PC-9 (cell line): ENCODE measurements at regions not wholly inside any gene's neighbourhood (a gene's known extent, or its start where the extent isn't known, plus 50 kb on each side); places are given as distances from the start of the nearest gene placed in this dataset.

ENCODE experiments used
- BruUV-seq: library from RNA; stranded (reverse); fragments of 400-500 nt; replicated peaks from 2 replicates; lab custom pipeline; 2021; lab: Mats Ljungman, UMichigan
- CTCF ChIA-PET: fragments of 300-600 bp; sonication (Branson Sonifier 250); formaldehyde crosslinking; loops from one replicate; lab custom pipeline; 2022; ENCODE audit warnings: antibody characterized with exemption; lab: Charles Lee
- POLR2A ChIA-PET: fragments of 300-600 bp; sonication (Branson Sonifier 250); formaldehyde crosslinking; loops from one replicate; lab custom pipeline; 2022; ENCODE audit warnings: antibody characterized with exemption; ENCODE audit not compliant: unreplicated experiment; lab: Charles Lee
- DNase-seq, 2 experiments: peaks; one replicate each; pipeline versions ENCODE4 v3.0.0 to v3.0.0-alpha.2; 2015 to 2022; ENCODE audit warnings: mixed read lengths in 1 of 2
- H2AFZ ChIP-seq: fragments of 200-600 bp; sonication (generic); 2 replicates; pipeline ENCODE4 v1.8.1; 2017; ENCODE audit warnings: antibody characterized with exemption
- H3F3A ChIP-seq: fragments of 200-600 bp; sonication (generic); 2 replicates; pipeline ENCODE4 v1.8.1; 2017; ENCODE audit warnings: antibody characterized with exemption, mild to moderate bottlenecking, low read depth; ENCODE audit not compliant: insufficient read depth
- H3K27ac ChIP-seq: fragments of 200-600 bp; sonication (generic); 2 replicates; pipeline ENCODE4 v1.6.1; 2016; ENCODE audit warnings: mixed run types
- H3K27me3 ChIP-seq: fragments of 200-600 bp; sonication (generic); 2 replicates; pipeline ENCODE4 v1.6.1; 2016; ENCODE audit warnings: low read depth, mixed run types; ENCODE audit not compliant: insufficient read depth
- H3K36me3 ChIP-seq: fragments of 200-600 bp; sonication (generic); 2 replicates; pipeline ENCODE4 v1.6.1; 2016; ENCODE audit warnings: low read depth, mixed run types
- H3K4me1 ChIP-seq: fragments of 200-600 bp; sonication (generic); replicated peaks from 2 replicates; pipeline ENCODE4 v1.6.1; 2016; ENCODE audit warnings: mixed run types; ENCODE audit not compliant: insufficient read depth
- H3K4me2 ChIP-seq: fragments of 200-600 bp; sonication (generic); 2 replicates; pipeline ENCODE4 v1.6.1; 2017; ENCODE audit warnings: mixed run types
- H3K4me3 ChIP-seq: fragments of 200-600 bp; sonication (generic); 2 replicates; pipeline ENCODE4 v1.6.1; 2016; ENCODE audit warnings: mixed run types
- H3K79me2 ChIP-seq: fragments of 200-600 bp; sonication (generic); 2 replicates; pipeline ENCODE4 v1.6.1; 2017; ENCODE audit warnings: low read depth, mixed run types
- H3K9me2 ChIP-seq: fragments of 200-600 bp; sonication (generic); 2 replicates; pipeline ENCODE4 v1.8.1; 2017; ENCODE audit warnings: mild to moderate bottlenecking; ENCODE audit not compliant: insufficient read depth
- H3K9me3 ChIP-seq: fragments of 200-600 bp; sonication (generic); 2 replicates; pipeline ENCODE4 v1.8.1; 2016; ENCODE audit warnings: low read depth; ENCODE audit not compliant: insufficient read depth
- H4K20me1 ChIP-seq: fragments of 200-600 bp; sonication (generic); 2 replicates; pipeline ENCODE4 v1.8.1; 2017; ENCODE audit not compliant: insufficient read depth
- CTCF ChIP-seq: fragments of 200-600 bp; sonication (generic); conservative IDR thresholded peaks from 2 replicates; pipeline ENCODE4 v1.6.1; 2017; ENCODE audit warnings: mixed run types, antibody characterized with exemption, mild to moderate bottlenecking, moderate library complexity
- EZH2 ChIP-seq: fragments of 200-600 bp; sonication (generic); IDR thresholded peaks from 2 replicates; pipeline ENCODE4 v1.8.0; 2017; ENCODE audit warnings: antibody characterized with exemption, low read depth
- intact Hi-C: fragments of 100-400 bp; cut with micrococcal nuclease; formaldehyde crosslinking; loops from one replicate; pipeline ENCODE4 v1.10.0; 2022; ENCODE audit not compliant: unreplicated experiment

GRCh38 chr1:4603295-4604110 lies 50.9 kb upstream of the AJAP1 start:
- Histone ChIP-seq H3K4me1 (no peaks in the 10 kb centered on the region), H3K27ac (no peak overlapping the region), H4K20me1 (no peaks in the 10 kb centered on the region), H3K9me2 (no peaks in the 10 kb centered on the region), H3K9me3 (no peaks in the 10 kb centered on the region), H2AFZ (no peak overlapping the region), H3K36me3 (no peaks in the 10 kb centered on the region), H3K79me2 (no peaks in the 10 kb centered on the region), H3K4me2 (no peak overlapping the region), H3F3A (no peaks in the 10 kb centered on the region), H3K4me3 (no peak overlapping the region), H3K27me3 (peaks cover 37% of the 10 kb centered on the region)
- intact Hi-C loops, result no loop called here
- no TSS peak for BruUV-seq
- ChIA-PET CTCF (no interaction called here), POLR2A (no interaction called here)
- no peak for DNase-seq
- TF ChIP-seq EZH2 (no peak), CTCF (no peak)
